Mucosa of rectum (tissue), 2 donors: ENCODE measurements at regions not wholly inside any gene's neighbourhood (a gene's known extent, or its start where the extent isn't known, plus 50 kb on each side); places are given as distances from the start of the nearest gene placed in this dataset.

Source experiments
- H3K27ac ChIP-seq, 2 donors: one replicate each; pipeline ENCODE4 v1.7.0; 2013; ENCODE audit warnings: inconsistent platforms in 2 of 2, low read depth in 2 of 2, low read length in 2 of 2
- H3K27me3 ChIP-seq, 2 donors: one replicate each; pipeline ENCODE4 v1.7.0; 2013; ENCODE audit warnings: low read length in 2 of 2; ENCODE audit not compliant: control insufficient read depth in 2 of 2, insufficient read depth in 2 of 2
- H3K36me3 ChIP-seq, 2 donors: one replicate each; pipeline ENCODE4 v1.7.0; 2013; ENCODE audit warnings: low read length in 2 of 2; ENCODE audit not compliant: control insufficient read depth in 2 of 2, insufficient read depth in 2 of 2
- H3K4me1 ChIP-seq, 2 donors: one replicate each; pipeline ENCODE4 v1.7.0; 2013; ENCODE audit warnings: low read length in 2 of 2, mild to moderate bottlenecking in 1 of 2; ENCODE audit not compliant: control insufficient read depth in 2 of 2, insufficient read depth in 2 of 2
- H3K4me3 ChIP-seq, 2 donors: one replicate each; pipeline ENCODE4 v1.7.0; 2013; ENCODE audit warnings: low read length in 2 of 2
- H3K9ac ChIP-seq, 2 donors: one replicate each; pipeline ENCODE4 v1.7.0; 2013; ENCODE audit warnings: low read length in 2 of 2, low read depth in 1 of 2, mild to moderate bottlenecking in 1 of 2
- H3K9me3 ChIP-seq, 2 donors: one replicate each; pipeline ENCODE4 v1.7.0; 2013; ENCODE audit warnings: low read length in 2 of 2; ENCODE audit not compliant: control insufficient read depth in 2 of 2
- donor health status: healthy.
- donor health status: Normal muscosa, but diverticular disease.

- H3K9me3 ChIP-seq, result no peaks in the 10 kb centered on the region
- no peaks in the 10 kb centered on the region for H3K4me1 ChIP-seq
- H3K36me3 ChIP-seq, result no peaks in the 10 kb centered on the region
- H3K27me3 ChIP-seq, result peaks cover 22 to 24% of the 10 kb centered on the region in 2 donors
- no peak overlapping the region for H3K4me3 ChIP-seq
- H3K27ac ChIP-seq, result no peak overlapping the region
- no peak overlapping the region for H3K9ac ChIP-seq
Measured at GRCh38 chr22:27296091-27296675, 505.4 kb downstream of the MN1 start.

GRCh38 chr22:27297125-27297524 lies 504.4 kb downstream of the MN1 start:
- Histone ChIP-seq H3K36me3 (no peaks in the 10 kb centered on the region), H3K4me1 (no peaks in the 10 kb centered on the region), H3K27ac (no peak overlapping the region), H3K9me3 (no peaks in the 10 kb centered on the region), H3K27me3 (peaks cover 22 to 24% of the 10 kb centered on the region in 2 donors), H3K9ac (no peak overlapping the region), H3K4me3 (no peak overlapping the region)

GRCh38 chr22:27298332-27298731 lies 503.2 kb downstream of the MN1 start:
- no peak overlapping the region for H3K9ac ChIP-seq
- H3K4me3 ChIP-seq, result no peak overlapping the region
- no peaks in the 10 kb centered on the region for H3K4me1 ChIP-seq
- no peaks in the 10 kb centered on the region for H3K36me3 ChIP-seq
- no peaks in the 10 kb centered on the region for H3K9me3 ChIP-seq
- peaks cover 21 to 22% of the 10 kb centered on the region in 2 donors for H3K27me3 ChIP-seq
- no peak overlapping the region for H3K27ac ChIP-seq

- H3K4me3 ChIP-seq, result no peak overlapping the region
- no peak overlapping the region for H3K9ac ChIP-seq
- no peaks in the 10 kb centered on the region for H3K9me3 ChIP-seq
- no peaks in the 10 kb centered on the region for H3K36me3 ChIP-seq
- H3K27ac ChIP-seq, result no peak overlapping the region
- peaks cover 21 to 22% of the 10 kb centered on the region in 2 donors for H3K27me3 ChIP-seq
- H3K4me1 ChIP-seq, result no peaks in the 10 kb centered on the region
Measured at GRCh38 chr22:27298742-27299141, 502.8 kb downstream of the MN1 start.

- Histone ChIP-seq H3K4me1 (no peaks in the 10 kb centered on the region), H3K4me3 (no peak overlapping the region), H3K9me3 (no peaks in the 10 kb centered on the region)
Measured at GRCh38 chr22:27299181-27300085, 502.1 kb downstream of the MN1 start.

GRCh38 chr22:27300536-27301285 lies 500.8 kb downstream of the MN1 start:
- Histone ChIP-seq H3K4me1 (no peaks in the 10 kb centered on the region), H3K9me3 (no peaks in the 10 kb centered on the region), H3K36me3 (no peaks in the 10 kb centered on the region), H3K27ac (no peak overlapping the region), H3K4me3 (no peak overlapping the region), H3K27me3 (peaks cover 15 to 21% of the 10 kb centered on the region in 2 donors), H3K9ac (no peak overlapping the region)

More at GRCh38 chr22:27299181-27300085, 502.1 kb downstream of the MN1 start:
- H3K27ac ChIP-seq, result no peak overlapping the region
- no peaks in the 10 kb centered on the region for H3K36me3 ChIP-seq
- H3K9ac ChIP-seq, result no peak overlapping the region
- peaks cover 21 to 22% of the 10 kb centered on the region in 2 donors for H3K27me3 ChIP-seq

GRCh38 chr22:27302501-27302900 lies 499.1 kb downstream of the MN1 start:
- H3K36me3 ChIP-seq, result no peaks in the 10 kb centered on the region
- H3K9me3 ChIP-seq, result no peaks in the 10 kb centered on the region
- H3K9ac ChIP-seq, result no peak overlapping the region
- peaks cover 0 to 5% of the 10 kb centered on the region in 2 donors for H3K27me3 ChIP-seq
- H3K4me1 ChIP-seq, result peaks cover 7 to 9% of the 10 kb centered on the region in 2 donors
- H3K27ac ChIP-seq, result no peak overlapping the region
- no peak overlapping the region for H3K4me3 ChIP-seq

- Histone ChIP-seq H3K27ac (no peak overlapping the region), H3K27me3 (no peaks in the 10 kb centered on the region)
Measured at GRCh38 chr22:27303718-27304117, 497.8 kb downstream of the MN1 start.

GRCh38 chr22:27306771-27307170 lies 494.8 kb downstream of the MN1 start:
- no peaks in the 10 kb centered on the region for H3K36me3 ChIP-seq
- no peak overlapping the region for H3K27ac ChIP-seq
- no peak overlapping the region for H3K4me3 ChIP-seq
- H3K4me1 ChIP-seq, result peaks cover 11 to 17% of the 10 kb centered on the region in 2 donors
- H3K9me3 ChIP-seq, result peaks cover 0 to 2% of the 10 kb centered on the region in 2 donors
- H3K9ac ChIP-seq, result no peak overlapping the region
- no peaks in the 10 kb centered on the region for H3K27me3 ChIP-seq

More at GRCh38 chr22:27303718-27304117, 497.8 kb downstream of the MN1 start:
- Histone ChIP-seq H3K4me1 (peaks cover 7 to 9% of the 10 kb centered on the region in 2 donors), H3K9me3 (peaks cover 0 to 2% of the 10 kb centered on the region in 2 donors), H3K9ac (no peak overlapping the region), H3K36me3 (no peaks in the 10 kb centered on the region), H3K4me3 (no peak overlapping the region)
